Mesendoderm (in vitro differentiated cells): ENCODE measurements at regions not wholly inside any gene's neighbourhood (a gene's known extent, or its start where the extent isn't known, plus 50 kb on each side); places are given as distances from the start of the nearest gene placed in this dataset.

Experiments used
- DNase-seq: peaks from one replicate; pipeline ENCODE4 v3.0.0; 2013
- H2AK5ac ChIP-seq: 2 replicates; pipeline ENCODE4 v1.6.1; 2013; ENCODE audit warnings: low read length, inconsistent platforms
- H2BK120ac ChIP-seq: 2 replicates; pipeline ENCODE4 v1.6.1; 2013; ENCODE audit warnings: low read depth, mild to moderate bottlenecking, low read length, moderate library complexity, mixed read lengths
- H2BK15ac ChIP-seq: replicated peaks from 2 replicates; pipeline ENCODE4 v1.6.1; 2013; ENCODE audit warnings: low read depth, mild to moderate bottlenecking, moderate library complexity
- H2BK5ac ChIP-seq: 2 replicates; pipeline ENCODE4 v1.6.1; 2013; ENCODE audit warnings: low read length, inconsistent platforms
- H3K18ac ChIP-seq: 2 replicates; pipeline ENCODE4 v1.6.1; 2013; ENCODE audit warnings: mild to moderate bottlenecking, low read length, mixed read lengths
- H3K23ac ChIP-seq: one replicate; pipeline ENCODE4 v1.6.1; 2013; ENCODE audit warnings: low read length
- H3K27ac ChIP-seq: 2 replicates; pipeline ENCODE4 v1.5.1; 2013; ENCODE audit warnings: low read depth, mild to moderate bottlenecking, inconsistent platforms, low read length, moderate library complexity
- H3K27me3 ChIP-seq: 2 replicates; pipeline ENCODE4 v1.6.1; 2013; ENCODE audit warnings: low read length, control low read depth, mild to moderate bottlenecking, inconsistent platforms; ENCODE audit not compliant: insufficient read depth, poor library complexity
- H3K36me3 ChIP-seq: 2 replicates; pipeline ENCODE4 v1.6.1; 2013; ENCODE audit warnings: low read length, inconsistent platforms; ENCODE audit not compliant: control insufficient read depth, insufficient read depth
- H3K4ac ChIP-seq: one replicate; pipeline ENCODE4 v1.6.1; 2013; ENCODE audit warnings: low read depth, mild to moderate bottlenecking, low read length, moderate library complexity
- H3K4me1 ChIP-seq: 2 replicates; pipeline ENCODE4 v1.6.1; 2013; ENCODE audit warnings: low read depth, low read length, inconsistent platforms; ENCODE audit not compliant: control insufficient read depth
- H3K4me2 ChIP-seq: 2 replicates; pipeline ENCODE4 v1.6.1; 2013; ENCODE audit warnings: low read length
- H3K4me3 ChIP-seq: 2 replicates; pipeline ENCODE4 v1.5.1; 2013; ENCODE audit warnings: mild to moderate bottlenecking, low read length
- H3K56ac ChIP-seq: one replicate; pipeline ENCODE4 v1.6.1; 2013; ENCODE audit warnings: low read length
- H3K79me1 ChIP-seq: 2 replicates; pipeline ENCODE4 v1.6.1; 2013; ENCODE audit warnings: low read length, inconsistent platforms
- H3K79me2 ChIP-seq: 2 replicates; pipeline ENCODE4 v1.6.1; 2013; ENCODE audit warnings: mild to moderate bottlenecking, low read length; ENCODE audit not compliant: control insufficient read depth, insufficient read depth
- H3K9ac ChIP-seq: 2 replicates; pipeline ENCODE4 v1.6.1; 2013; ENCODE audit warnings: low read length, inconsistent platforms
- H4K5ac ChIP-seq: one replicate; pipeline ENCODE4 v1.6.1; 2013; ENCODE audit warnings: low read length
- H4K8ac ChIP-seq: one replicate; pipeline ENCODE4 v1.6.1; 2013; ENCODE audit warnings: low read depth, mild to moderate bottlenecking, control low read depth, low read length, moderate library complexity
- WGBS: extraction: QIAGEN DNeasy Blood & Tissue Kit; methylation state at CpG from one replicate; pipeline ENCODE4 v1.1.7; 2013; ENCODE audit warnings: low lambda C conversion rate, missing lambda C conversion rate; ENCODE audit not compliant: insufficient coverage; ENCODE audit errors: extremely low coverage; 5-methylcytosine and 5-hydroxymethylcytosine counted together

DNA sequence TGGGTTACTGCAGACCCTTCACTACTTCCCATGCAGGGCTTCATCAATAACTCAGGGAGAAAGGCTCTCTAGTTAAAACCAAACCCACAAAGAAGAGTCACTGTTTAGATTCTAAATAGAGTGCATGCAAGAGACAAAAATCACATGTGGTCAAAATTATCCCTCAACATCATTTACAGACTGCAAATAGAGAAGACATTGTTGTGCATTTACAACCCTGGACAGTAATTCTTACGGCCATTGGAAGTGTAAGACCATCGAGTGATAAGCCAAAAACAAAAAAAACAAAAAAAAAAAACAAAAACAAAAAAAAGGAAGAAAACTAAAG, 93.4 kb downstream of the RASSF10 start:
- Histone ChIP-seq H3K4me3 (no peak overlapping the region), H3K79me1 (no peaks in the 10 kb centered on the region), H2BK5ac (no peak overlapping the region), H4K8ac (no peak overlapping the region), H2AK5ac (no peak overlapping the region), H4K5ac (no peak overlapping the region), H3K36me3 (no peaks in the 10 kb centered on the region), H2BK15ac (no peak overlapping the region), H3K27ac (no peak overlapping the region), H3K4me1 (peaks cover 14% of the 10 kb centered on the region), H3K56ac (peak overlapping the region; percentile 42), H3K9ac (no peak overlapping the region), H2BK120ac (no peak overlapping the region), H3K18ac (no peak overlapping the region), H3K4me2 (no peak overlapping the region), H3K4ac (no peak overlapping the region), H3K27me3 (no peaks in the 10 kb centered on the region), H3K23ac (no peak overlapping the region), H3K79me2 (no peaks in the 10 kb centered on the region)
- no peak for DNase-seq
- WGBS, result no CpG with 5 or more reads among the region's 2 CpGs

DNA sequence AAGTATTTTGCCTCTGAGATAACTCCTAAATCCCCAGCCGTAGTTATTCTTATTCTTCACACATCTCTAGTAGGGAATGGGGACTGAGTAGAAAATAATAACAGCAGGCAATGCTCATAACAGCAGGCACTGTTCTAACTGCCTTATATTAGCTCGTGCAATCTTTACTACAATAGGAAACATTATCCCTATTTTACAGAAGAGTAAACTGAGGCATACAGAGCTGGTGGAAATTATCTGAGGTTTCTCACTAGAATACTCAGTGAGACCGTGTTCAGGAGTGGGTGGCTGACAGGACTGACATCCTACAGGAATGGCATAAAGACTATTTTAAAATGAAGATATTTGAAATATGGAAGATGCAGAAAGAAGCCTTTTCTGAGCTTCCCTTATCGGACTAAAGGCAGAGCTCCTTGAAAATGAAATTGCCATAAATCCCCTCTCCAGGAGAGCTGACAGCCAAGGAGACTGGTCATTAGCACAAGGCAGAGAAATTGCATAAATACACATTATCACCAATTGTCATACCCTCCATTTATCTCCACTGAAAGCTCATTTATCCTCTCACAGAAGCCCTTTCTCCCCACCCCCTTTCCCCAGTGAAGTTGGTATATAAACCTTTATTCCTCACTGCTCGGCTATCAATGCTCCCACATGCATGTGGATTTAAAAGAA, 93.9 kb downstream of the RASSF10 start:
- Histone ChIP-seq H3K79me2 (no peaks in the 10 kb centered on the region), H3K9ac (no peak overlapping the region), H3K4me1 (peaks cover 14% of the 10 kb centered on the region), H2BK15ac (no peak overlapping the region), H3K36me3 (no peaks in the 10 kb centered on the region), H3K56ac (no peak overlapping the region), H3K27me3 (no peaks in the 10 kb centered on the region), H3K4me2 (no peak overlapping the region), H3K27ac (no peak overlapping the region), H3K4ac (no peak overlapping the region), H3K4me3 (no peak overlapping the region), H2BK5ac (no peak overlapping the region), H3K18ac (no peak overlapping the region), H3K79me1 (no peaks in the 10 kb centered on the region), H4K5ac (no peak overlapping the region), H2BK120ac (no peak overlapping the region), H3K23ac (no peak overlapping the region), H4K8ac (no peak overlapping the region), H2AK5ac (no peak overlapping the region)
- no CpG with 5 or more reads among the region's 5 CpGs for WGBS
- DNase-seq, result no peak

DNA sequence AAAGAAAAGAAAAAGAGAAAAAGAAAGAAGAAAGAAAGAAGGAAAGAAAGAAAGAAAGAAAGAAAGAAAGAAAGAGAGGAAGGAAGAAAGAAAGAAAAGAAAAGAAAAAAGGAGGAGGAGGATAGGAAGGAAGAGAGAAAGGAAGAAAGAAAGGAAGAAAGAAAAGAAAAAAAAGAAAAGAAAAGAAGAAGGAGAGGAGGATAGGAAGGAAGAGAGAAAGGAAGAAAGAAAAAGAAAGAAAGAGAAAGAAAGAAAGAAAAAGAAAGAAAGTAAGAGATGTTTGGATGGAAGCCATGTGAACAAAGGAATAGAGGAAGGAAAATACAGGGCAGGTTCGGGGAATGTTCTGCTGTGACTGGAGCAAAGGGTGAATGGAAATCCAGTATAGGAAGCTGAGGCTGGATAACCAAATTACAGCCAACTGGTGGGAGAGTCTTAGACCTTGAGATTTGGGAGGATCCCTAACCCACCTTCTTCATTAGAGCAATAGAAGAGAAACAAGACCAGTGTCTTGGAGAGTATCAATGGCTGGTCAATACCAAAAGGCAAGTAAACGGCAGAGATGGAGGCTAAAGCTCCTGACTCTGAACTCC, 94.9 kb downstream of the RASSF10 start:
- no peak overlapping the region for H4K5ac ChIP-seq
- no peak overlapping the region for H2BK15ac ChIP-seq
- H2AK5ac ChIP-seq, result peak overlapping the region; percentile 27
- no peak overlapping the region for H4K8ac ChIP-seq
- H3K18ac ChIP-seq, result no peak overlapping the region
- no peaks in the 10 kb centered on the region for H3K79me1 ChIP-seq
- H3K9ac ChIP-seq, result no peak overlapping the region
- no peaks in the 10 kb centered on the region for H3K27me3 ChIP-seq
- no CpG with 5 or more reads among the region's 2 CpGs for WGBS
- no peak overlapping the region for H3K4me2 ChIP-seq
- peaks cover 21% of the 10 kb centered on the region for H3K4me1 ChIP-seq
- H2BK5ac ChIP-seq, result peak overlapping the region; percentile 79
- H3K79me2 ChIP-seq, result no peaks in the 10 kb centered on the region
- H3K36me3 ChIP-seq, result no peaks in the 10 kb centered on the region
- H3K23ac ChIP-seq, result no peak overlapping the region
- DNase-seq, result no peak
- H2BK120ac ChIP-seq, result no peak overlapping the region
- H3K4ac ChIP-seq, result no peak overlapping the region
- H3K4me3 ChIP-seq, result no peak overlapping the region
- peak overlapping the region; percentile 66 for H3K56ac ChIP-seq
- H3K27ac ChIP-seq, result peak overlapping the region; percentile 73

DNA sequence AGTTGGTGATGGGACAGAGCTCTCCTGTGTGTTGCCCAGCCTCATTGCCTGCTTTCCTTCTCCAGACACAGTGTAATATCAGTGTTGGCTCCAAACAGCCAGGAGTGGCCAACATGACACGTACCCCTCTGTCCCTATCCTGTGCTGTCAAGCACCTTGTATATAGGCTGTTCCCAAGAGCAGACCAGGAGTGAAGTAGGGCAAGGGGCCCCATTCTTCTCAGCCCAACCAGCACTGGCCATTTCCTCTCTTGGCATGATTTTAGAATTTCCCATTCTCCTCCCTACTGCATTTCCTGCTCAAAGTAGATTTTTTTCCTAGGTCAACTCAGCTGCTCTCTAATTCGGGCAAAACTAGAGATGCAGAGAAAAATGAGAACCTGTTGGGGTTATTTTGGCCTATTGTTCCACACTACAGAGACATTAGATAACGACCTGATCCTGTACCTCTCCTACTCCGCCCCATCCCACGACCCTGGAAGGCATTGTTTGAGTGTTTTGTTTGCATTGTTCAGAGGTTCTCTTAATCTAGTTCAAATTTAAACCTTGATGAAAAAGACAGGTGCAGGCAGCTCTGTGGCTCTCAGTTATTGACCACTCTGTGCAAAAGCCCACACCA, 95.6 kb downstream of the RASSF10 start:
- no peak for DNase-seq
- Histone ChIP-seq H2BK15ac (no peak overlapping the region), H3K27ac (peak overlapping the region; percentile 73)

DNA sequence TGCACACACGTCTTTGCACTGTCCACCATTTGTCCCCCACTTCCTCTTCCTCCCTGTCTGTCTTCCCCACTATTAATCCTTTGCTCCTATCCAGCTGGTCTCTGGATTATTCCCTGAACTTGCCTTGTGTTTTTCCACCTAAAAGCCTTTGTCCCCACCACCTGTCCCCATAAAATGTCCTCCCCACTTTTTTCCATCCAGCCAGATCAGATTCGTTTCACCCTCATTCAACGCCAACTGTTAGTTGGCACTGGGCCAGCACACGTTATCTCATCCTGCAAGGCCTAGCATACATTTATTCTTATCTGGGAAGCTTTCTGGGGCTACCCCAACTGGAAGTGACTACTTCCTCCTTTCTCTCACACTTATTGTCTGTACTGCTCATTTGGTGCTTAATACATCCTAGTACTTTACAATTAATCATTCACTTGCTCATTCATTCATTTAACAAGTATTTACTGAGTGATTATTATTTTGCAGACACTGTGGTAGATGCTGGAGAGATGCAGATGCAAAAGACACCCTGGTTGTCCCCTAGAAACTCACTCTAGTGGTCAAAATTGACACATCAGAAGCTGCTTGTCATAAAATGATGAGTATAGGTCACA, 96.2 kb downstream of the RASSF10 start:
- Histone ChIP-seq H3K27me3 (no peaks in the 10 kb centered on the region), H3K79me2 (no peaks in the 10 kb centered on the region), H2BK5ac (peak overlapping the region; percentile 78), H2AK5ac (no peak overlapping the region), H3K23ac (no peak overlapping the region), H3K4me2 (no peak overlapping the region), H3K4me1 (peaks cover 22% of the 10 kb centered on the region), H3K18ac (no peak overlapping the region), H3K79me1 (no peaks in the 10 kb centered on the region), H3K9ac (no peak overlapping the region), H4K5ac (no peak overlapping the region), H3K4me3 (no peak overlapping the region), H2BK15ac (no peak overlapping the region), H4K8ac (no peak overlapping the region), H2BK120ac (no peak overlapping the region), H3K36me3 (no peaks in the 10 kb centered on the region), H3K56ac (peak overlapping the region; percentile 63), H3K4ac (no peak overlapping the region), H3K27ac (peak overlapping the region; percentile 30)
- DNase-seq, result no peak
- WGBS, result no CpG with 5 or more reads among the region's 4 CpGs

More for the DNA sequence above, 95.6 kb downstream of the RASSF10 start:
- WGBS, result no CpG with 5 or more reads among the region's 5 CpGs
- H3K18ac ChIP-seq, result no peak overlapping the region
- no peak overlapping the region for H4K8ac ChIP-seq
- H3K36me3 ChIP-seq, result no peaks in the 10 kb centered on the region
- no peak overlapping the region for H2BK120ac ChIP-seq
- no peak overlapping the region for H3K9ac ChIP-seq
- no peaks in the 10 kb centered on the region for H3K27me3 ChIP-seq
- no peak overlapping the region for H3K4me2 ChIP-seq
- peak overlapping the region; percentile 79 for H2BK5ac ChIP-seq
- peak overlapping the region; percentile 66 for H3K56ac ChIP-seq
- no peak overlapping the region for H4K5ac ChIP-seq
- H3K4me3 ChIP-seq, result no peak overlapping the region
- no peaks in the 10 kb centered on the region for H3K79me1 ChIP-seq
- peak overlapping the region; percentile 95 for H2AK5ac ChIP-seq
- H3K4me1 ChIP-seq, result peaks cover 22% of the 10 kb centered on the region
- no peak overlapping the region for H3K4ac ChIP-seq
- no peaks in the 10 kb centered on the region for H3K79me2 ChIP-seq
- no peak overlapping the region for H3K23ac ChIP-seq
